DMS153 treated with DMSO at 0.1 percent for 48 hours (cell line): ENCODE measurements at regions not wholly inside any gene's neighbourhood (a gene's known extent, or its start where the extent isn't known, plus 50 kb on each side); places are given as distances from the start of the nearest gene placed in this dataset.
"Not testable (repeated sequence)": the region's sequence is repeated elsewhere in the genome, so short reads cannot be mapped to it uniquely, and the experiment has no call there.

Experiments
- DNase-seq: peaks from one replicate; lab custom pipeline; 2025; ENCODE audit not compliant: unreplicated experiment; lab: John Stamatoyannopoulos, UW

GRCh38 chr13:65965501-65965900 is 1264.6 kb downstream of the PCDH9 start:
- no peak for DNase-seq

- no peak for DNase-seq
Measured at GRCh38 chr13:65964672-65965071, 1265.5 kb downstream of the PCDH9 start.

GRCh38 chr13:65959305-65959704 is 1270.8 kb downstream of the PCDH9 start:
- DNase-seq: no peak

- DNase-seq: no peak
Measured at GRCh38 chr13:65946387-65946786, 1283.7 kb downstream of the PCDH9 start.

GRCh38 chr13:65943708-65944107 is 1286.4 kb downstream of the PCDH9 start:
- DNase-seq: no peak

GRCh38 chr13:65943024-65943423 is 1287.1 kb downstream of the PCDH9 start:
- no peak for DNase-seq

- DNase-seq: peak; percentile 91
Measured at GRCh38 chr13:65940720-65941119, 1289.4 kb downstream of the PCDH9 start.

- peak; percentile 97 for DNase-seq
Measured at GRCh38 chr13:65937251-65937650, 1292.9 kb downstream of the PCDH9 start.

GRCh38 chr13:65936249-65936648 is 1293.9 kb downstream of the PCDH9 start:
- DNase-seq: no peak

- no peak for DNase-seq
Measured at GRCh38 chr13:65932587-65933239, 1297.4 kb downstream of the PCDH9 start.

GRCh38 chr13:65932013-65932412 is 1298.1 kb downstream of the PCDH9 start:
- no peak for DNase-seq

- DNase-seq: no peak
Measured at GRCh38 chr13:65929436-65929835, 1300.7 kb downstream of the PCDH9 start.

- DNase-seq: no peak
Measured at GRCh38 chr13:65926750-65927171, 1303.4 kb downstream of the PCDH9 start.

- DNase-seq: not testable (repeated sequence)
Measured at GRCh38 chr13:65922846-65923245, 1307.3 kb downstream of the PCDH9 start.

- no peak for DNase-seq
Measured at GRCh38 chr13:65921933-65922332, 1308.2 kb downstream of the PCDH9 start.

GRCh38 chr13:65917731-65918130 is 1312.4 kb downstream of the PCDH9 start:
- DNase-seq: no peak

GRCh38 chr13:65915195-65915594 is 1314.9 kb downstream of the PCDH9 start:
- no peak for DNase-seq

- no peak for DNase-seq
Measured at GRCh38 chr13:65914716-65915115, 1315.4 kb downstream of the PCDH9 start.

GRCh38 chr13:65913173-65913572 is 1317.0 kb downstream of the PCDH9 start:
- no peak for DNase-seq

- DNase-seq: no peak
Measured at GRCh38 chr13:65912516-65912915, 1317.6 kb downstream of the PCDH9 start.

- DNase-seq: no peak
Measured at GRCh38 chr13:65911546-65912193, 1318.5 kb downstream of the PCDH9 start.

GRCh38 chr13:65909501-65909900 is 1320.6 kb downstream of the PCDH9 start:
- DNase-seq: no peak
